ENCODE measurements at regions not wholly inside any gene's neighbourhood (a gene's known extent, or its start where the extent isn't known, plus 50 kb on each side); places are given as distances from the start of the nearest gene placed in this dataset.
"Not testable (repeated sequence)": the region's sequence is repeated elsewhere in the genome, so short reads cannot be mapped to it uniquely, and the experiment has no call there.

GRCh38 chr2:181798022-181798421 lies 93.5 kb upstream of the ITPRID2 start (continued):
- TF ChIP-seq, protein P1, sequence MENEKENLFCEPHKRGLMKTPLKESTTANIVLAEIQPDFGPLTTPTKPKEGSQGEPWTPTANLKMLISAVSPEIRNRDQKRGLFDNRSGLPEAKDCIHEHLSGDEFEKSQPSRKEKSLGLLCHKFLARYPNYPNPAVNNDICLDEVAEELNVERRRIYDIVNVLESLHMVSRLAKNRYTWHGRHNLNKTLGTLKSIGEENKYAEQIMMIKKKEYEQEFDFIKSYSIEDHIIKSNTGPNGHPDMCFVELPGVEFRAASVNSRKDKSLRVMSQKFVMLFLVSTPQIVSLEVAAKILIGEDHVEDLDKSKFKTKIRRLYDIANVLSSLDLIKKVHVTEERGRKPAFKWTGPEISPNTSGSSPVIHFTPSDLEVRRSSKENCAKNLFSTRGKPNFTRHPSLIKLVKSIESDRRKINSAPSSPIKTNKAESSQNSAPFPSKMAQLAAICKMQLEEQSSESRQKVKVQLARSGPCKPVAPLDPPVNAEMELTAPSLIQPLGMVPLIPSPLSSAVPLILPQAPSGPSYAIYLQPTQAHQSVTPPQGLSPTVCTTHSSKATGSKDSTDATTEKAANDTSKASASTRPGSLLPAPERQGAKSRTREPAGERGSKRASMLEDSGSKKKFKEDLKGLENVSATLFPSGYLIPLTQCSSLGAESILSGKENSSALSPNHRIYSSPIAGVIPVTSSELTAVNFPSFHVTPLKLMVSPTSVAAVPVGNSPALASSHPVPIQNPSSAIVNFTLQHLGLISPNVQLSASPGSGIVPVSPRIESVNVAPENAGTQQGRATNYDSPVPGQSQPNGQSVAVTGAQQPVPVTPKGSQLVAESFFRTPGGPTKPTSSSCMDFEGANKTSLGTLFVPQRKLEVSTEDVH (IDR thresholded peaks at IDR 0.05; ENCODE audit: low read depth, partially characterized antibody): no peak
- no peak for TF ChIP-seq SREBF1 (IDR thresholded peaks at IDR 0.05; ENCODE audit: low read length)

- intact Hi-C loops (cut with micrococcal nuclease; ENCODE audit: unreplicated experiment); BruUV-seq (replicated peaks): not testable (repeated sequence)
These were observed 89.2 kb upstream of the ITPRID2 start for GRCh38 chr2:181802300-181802699.

GRCh38 chr2:181803903-181804799 lies 87.4 kb upstream of the ITPRID2 start:
- H3K4me1 ChIP-seq (ENCODE audit: control insufficient read depth, insufficient read depth, low read length); CTCF ChIA-PET; H4K20me1 ChIP-seq (ENCODE audit: control insufficient read depth, insufficient read depth); H3K9ac ChIP-seq (ENCODE audit: control insufficient read depth, insufficient read depth, low read length); DNase-seq (ENCODE audit: low read depth, low spot score); FAIRE-seq; SMC1A ChIA-PET (ENCODE audit: uncharacterized antibody, unreplicated experiment); H3K4me2 ChIP-seq (ENCODE audit: control insufficient read depth, insufficient read depth); H3K27me3 ChIP-seq (replicated peaks in 1 of 2; ENCODE audit: control insufficient read depth in 2 of 2, insufficient read depth in 2 of 2, low read length in 1 of 2); H3K36me3 ChIP-seq (ENCODE audit: control insufficient read depth in 2 of 2, insufficient read depth in 2 of 2, low read length in 1 of 2); RAD21 ChIA-PET (ENCODE audit: unreplicated experiment); H3K27ac ChIP-seq (ENCODE audit: control insufficient read depth, insufficient read depth); H3K4me3 ChIP-seq; intact Hi-C loops (cut with micrococcal nuclease; ENCODE audit: unreplicated experiment); ATAC-seq; H3K79me2 ChIP-seq (ENCODE audit: control insufficient read depth, insufficient read depth, low read length); H3K9me3 ChIP-seq (replicated peaks; ENCODE audit: control insufficient read depth, insufficient read depth, low read length); BruUV-seq (replicated peaks); H2AFZ ChIP-seq (ENCODE audit: control insufficient read depth, low read depth, low read length); POLR2A ChIA-PET; in situ Hi-C loops (cut with MboI): not testable (repeated sequence)
- 36% methylated on average over 12 of the region's 12 CpGs for WGBS (ENCODE audit: insufficient coverage, insufficient replicate concordance, low lambda C conversion rate, missing lambda C conversion rate)

More at GRCh38 chr2:181802300-181802699, 89.2 kb upstream of the ITPRID2 start:
- H2AFZ ChIP-seq (ENCODE audit: control insufficient read depth, low read depth, low read length); H3K27ac ChIP-seq (ENCODE audit: control insufficient read depth, insufficient read depth); FAIRE-seq; in situ Hi-C loops (cut with MboI); H3K4me1 ChIP-seq (ENCODE audit: control insufficient read depth, insufficient read depth, low read length); CTCF ChIA-PET; ATAC-seq; H3K4me3 ChIP-seq; H3K9ac ChIP-seq (ENCODE audit: control insufficient read depth, insufficient read depth, low read length); RAD21 ChIA-PET (ENCODE audit: unreplicated experiment); H3K36me3 ChIP-seq (ENCODE audit: control insufficient read depth in 2 of 2, insufficient read depth in 2 of 2, low read length in 1 of 2); H4K20me1 ChIP-seq (ENCODE audit: control insufficient read depth, insufficient read depth); H3K27me3 ChIP-seq (replicated peaks in 1 of 2; ENCODE audit: control insufficient read depth in 2 of 2, insufficient read depth in 2 of 2, low read length in 1 of 2); POLR2A ChIA-PET; H3K9me3 ChIP-seq (replicated peaks; ENCODE audit: control insufficient read depth, insufficient read depth, low read length); DNase-seq (ENCODE audit: low read depth, low spot score); H3K4me2 ChIP-seq (ENCODE audit: control insufficient read depth, insufficient read depth); H3K79me2 ChIP-seq (ENCODE audit: control insufficient read depth, insufficient read depth, low read length): not testable (repeated sequence)
- SMC1A ChIA-PET (ENCODE audit: uncharacterized antibody, unreplicated experiment): interaction anchor here (0.6 kb wide), 1 partner anchor 218 kb away, joined by 3 read pairs; no protein-coding TSS in a partner anchor
- WGBS (ENCODE audit: insufficient coverage, insufficient replicate concordance, low lambda C conversion rate, missing lambda C conversion rate): 60% methylated on average over 1 of the region's 1 CpG

All from GM12878 (cell line).